ENCODE measurements at regions not wholly inside any gene's neighbourhood (a gene's known extent, or its start where the extent isn't known, plus 50 kb on each side); places are given as distances from the start of the nearest gene placed in this dataset.

GRCh38 chr1:10917513-10918454, 94.7 kb upstream of the TARDBP start:
- no peak overlapping the region for H2AFZ ChIP-seq (ENCODE audit: low read depth, low read length)
- no peak overlapping the region for H3K4me3 ChIP-seq (replicated peaks in 1 of 3; ENCODE audit: insufficient read depth in 1 of 3, low read depth in 1 of 3, low read length in 3 of 3)
- POLR2A ChIA-PET, result no interaction called here
- no peak for TF ChIP-seq FOS (IDR thresholded peaks at IDR 0.05; ENCODE audit: borderline replicate concordance, insufficient read depth, low read length)
- no peak for TF ChIP-seq JUN (IDR thresholded peaks at IDR 0.05; ENCODE audit: borderline replicate concordance, insufficient read depth, insufficient read length, low read depth)
- TF ChIP-seq POLR2AphosphoS5 (IDR thresholded peaks at IDR 0.05; ENCODE audit: insufficient read depth, low read depth, low read length), result no peak
- TF ChIP-seq MYC (IDR thresholded peaks at IDR 0.05; ENCODE audit: low read depth, low read length), result no peak
- no peak for TF ChIP-seq CTCF (IDR thresholded peaks at IDR 0.05; ENCODE audit: extremely low read depth in 1 of 2, insufficient read depth in 1 of 2, low read depth in 1 of 2, low read length in 2 of 2)
- TF ChIP-seq POLR2A (IDR thresholded peaks at IDR 0.05; ENCODE audit: low read depth, low read length), result no peak
- no peak for TF ChIP-seq GATA2 (IDR thresholded peaks at IDR 0.05; ENCODE audit: insufficient read depth, insufficient read length, low read depth, low read length)
- TF ChIP-seq MAX (IDR thresholded peaks at IDR 0.05; ENCODE audit: insufficient read depth, insufficient read length), result no peak
- no peak for TF ChIP-seq EZH2 (IDR thresholded peaks at IDR 0.05; ENCODE audit: borderline replicate concordance, low read depth, low read length, severe bottlenecking)
- H3K27me3 ChIP-seq (ENCODE audit: control insufficient read depth in 2 of 2, insufficient read depth in 2 of 2, low read length in 2 of 2), result peaks cover 0 to 6% of the 10 kb centered on the region in 2 experiments
- dilution Hi-C loops (cut with MboI; ENCODE audit: extremely low pct_ligation_motif_present, low sequenced_read_pairs) (no loop called here), intact Hi-C loops (cut with micrococcal nuclease) (no loop called here)
- CTCF ChIA-PET, result no interaction called here
- no peak overlapping the region for H3K27ac ChIP-seq (ENCODE audit: insufficient read depth, low read depth, low read length)
- H3K9me1 ChIP-seq (replicated peaks; ENCODE audit: control insufficient read depth, extremely low read depth, insufficient read depth, low read length), result no peaks in the 10 kb centered on the region
- H3K9me3 ChIP-seq (replicated peaks; ENCODE audit: control insufficient read depth, insufficient read depth, low read length), result no peaks in the 10 kb centered on the region
- no peaks in the 10 kb centered on the region for H3K4me1 ChIP-seq (ENCODE audit: control insufficient read depth, extremely low read depth, insufficient read depth, low read length)
- no TSS peak for BruUV-seq (replicated peaks)
- no peaks in the 10 kb centered on the region for H3K36me3 ChIP-seq (ENCODE audit: control insufficient read depth in 2 of 2, extremely low read depth in 1 of 2, insufficient read depth in 2 of 2, low read length in 2 of 2)
- DNase-seq (ENCODE audit: low read depth, low spot score), result no peak
- no peak for FAIRE-seq
- H3K4me2 ChIP-seq (ENCODE audit: insufficient read depth, low read length), result no peak overlapping the region
- H4K20me1 ChIP-seq (replicated peaks; ENCODE audit: control insufficient read depth, extremely low read depth, insufficient read depth, low read length), result no peaks in the 10 kb centered on the region
- H3K79me2 ChIP-seq (ENCODE audit: control insufficient read depth, insufficient read depth, low read length), result no peaks in the 10 kb centered on the region
- no peak overlapping the region for H3K9ac ChIP-seq (replicated peaks; ENCODE audit: extremely low read depth, insufficient read depth, low read length)
